Calu3 (cell line): ENCODE measurements at regions not wholly inside any gene's neighbourhood (a gene's known extent, or its start where the extent isn't known, plus 50 kb on each side); places are given as distances from the start of the nearest gene placed in this dataset.

ENCODE experiments used
- BruUV-seq: library from RNA; stranded (reverse); fragments of 400-500 nt; replicated peaks from 2 replicates; lab custom pipeline; 2021; lab: Mats Ljungman, UMichigan
- CTCF ChIA-PET: fragments of 300-600 bp; sonication (Branson Sonifier 250); formaldehyde crosslinking; loops from one replicate; lab custom pipeline; 2022; ENCODE audit warnings: antibody characterized with exemption; lab: Charles Lee
- DNase-seq: peaks from one replicate; pipeline ENCODE4 v3.0.0; 2022
- H3K27ac Mint-ChIP-seq: one replicate; pipeline ENCODE4 v1.8.0; 2022; ENCODE audit warnings: mixed read lengths; ENCODE audit not compliant: unreplicated experiment
- H3K27me3 Mint-ChIP-seq: one replicate; pipeline ENCODE4 v1.8.0; 2022; ENCODE audit warnings: mixed read lengths; ENCODE audit not compliant: unreplicated experiment
- H3K36me3 Mint-ChIP-seq: one replicate; pipeline ENCODE4 v1.8.0; 2022; ENCODE audit warnings: mild to moderate bottlenecking, moderate library complexity, mixed read lengths; ENCODE audit not compliant: insufficient read depth, unreplicated experiment
- H3K4me1 Mint-ChIP-seq: one replicate; pipeline ENCODE4 v1.8.0; 2022; ENCODE audit warnings: mild to moderate bottlenecking, low read depth, mixed read lengths; ENCODE audit not compliant: unreplicated experiment
- H3K4me3 Mint-ChIP-seq: one replicate; pipeline ENCODE4 v1.8.0; 2022; ENCODE audit warnings: mild to moderate bottlenecking, low read depth, moderate library complexity, mixed read lengths; ENCODE audit not compliant: unreplicated experiment
- H3K9me3 Mint-ChIP-seq: one replicate; pipeline ENCODE4 v1.8.0; 2022; ENCODE audit warnings: low read depth, mixed read lengths; ENCODE audit not compliant: unreplicated experiment
- CTCF ChIP-seq: fragments of 200-600 bp; IDR thresholded peaks from one replicate; pipeline ENCODE4 v1.8.0; 2022; ENCODE audit warnings: antibody characterized with exemption; ENCODE audit not compliant: unreplicated experiment
- intact Hi-C: fragments of 100-400 bp; cut with micrococcal nuclease; formaldehyde crosslinking; loops from one replicate; pipeline ENCODE4 v1.10.0; 2022; ENCODE audit not compliant: unreplicated experiment

GRCh38 chr2:198591586-198591985, 787.2 kb downstream of the PLCL1 start:
- no peaks in the 10 kb centered on the region for H3K27me3 Mint-ChIP-seq
- TF ChIP-seq CTCF: no peak
- no peaks in the 10 kb centered on the region for H3K36me3 Mint-ChIP-seq
- H3K4me3 Mint-ChIP-seq: no peak overlapping the region
- CTCF ChIA-PET: no interaction called here
- intact Hi-C loops: no loop called here
- H3K9me3 Mint-ChIP-seq: no peaks in the 10 kb centered on the region
- BruUV-seq: no TSS peak
- no peak overlapping the region for H3K27ac Mint-ChIP-seq
- no peaks in the 10 kb centered on the region for H3K4me1 Mint-ChIP-seq
- DNase-seq: no peak

- no peak for TF ChIP-seq CTCF
- DNase-seq: no peak
- Mint-ChIP-seq H3K27me3 (no peaks in the 10 kb centered on the region), H3K4me3 (no peak overlapping the region), H3K27ac (no peak overlapping the region), H3K4me1 (no peaks in the 10 kb centered on the region), H3K9me3 (no peaks in the 10 kb centered on the region), H3K36me3 (no peaks in the 10 kb centered on the region)
- CTCF ChIA-PET: no interaction called here
- BruUV-seq: no TSS peak
- intact Hi-C loops: no loop called here
Measured at GRCh38 chr2:198587741-198588140, 783.3 kb downstream of the PLCL1 start.

- H3K4me3 Mint-ChIP-seq: no peak overlapping the region
- no TSS peak for BruUV-seq
- intact Hi-C loops: no loop called here
- CTCF ChIA-PET: interaction anchor here (1.0 kb wide), 1 partner anchor 1295 kb away, joined by 3 read pairs; no protein-coding TSS in a partner anchor
- H3K9me3 Mint-ChIP-seq: no peaks in the 10 kb centered on the region
- no peak for DNase-seq
- H3K4me1 Mint-ChIP-seq: no peaks in the 10 kb centered on the region
- no peaks in the 10 kb centered on the region for H3K36me3 Mint-ChIP-seq
- no peak overlapping the region for H3K27ac Mint-ChIP-seq
- H3K27me3 Mint-ChIP-seq: no peaks in the 10 kb centered on the region
- no peak for TF ChIP-seq CTCF
Measured at GRCh38 chr2:198587240-198587639, 782.8 kb downstream of the PLCL1 start.

- H3K27ac Mint-ChIP-seq: no peak overlapping the region
- intact Hi-C loops: no loop called here
- DNase-seq: no peak
- H3K36me3 Mint-ChIP-seq: no peaks in the 10 kb centered on the region
- no peaks in the 10 kb centered on the region for H3K27me3 Mint-ChIP-seq
- TF ChIP-seq CTCF: no peak
- H3K4me3 Mint-ChIP-seq: no peak overlapping the region
- no TSS peak for BruUV-seq
- CTCF ChIA-PET: no interaction called here
- no peaks in the 10 kb centered on the region for H3K9me3 Mint-ChIP-seq
- H3K4me1 Mint-ChIP-seq: no peaks in the 10 kb centered on the region
Measured at GRCh38 chr2:198571393-198571792, 767.0 kb downstream of the PLCL1 start.
